Hepatocyte (in vitro differentiated cells): ENCODE measurements at regions not wholly inside any gene's neighbourhood (a gene's known extent, or its start where the extent isn't known, plus 50 kb on each side); places are given as distances from the start of the nearest gene placed in this dataset.
"Not testable (repeated sequence)": the region's sequence is repeated elsewhere in the genome, so short reads cannot be mapped to it uniquely, and the experiment has no call there.

Experiments
- EZH2 ChIP-seq: fragments of 200-600 bp; sonication (generic); IDR thresholded peaks from 2 replicates; pipeline ENCODE4 v1.6.1; 2016; ENCODE audit warnings: antibody characterized with exemption, mild to moderate bottlenecking, borderline replicate concordance
- TF ChIP-seq, protein P1 (sequence below): fragments of 200-600 bp; sonication (generic); IDR thresholded peaks from 2 replicates; pipeline ENCODE4 v1.5.1; 2016; ENCODE audit warnings: antibody characterized with exemption, mild to moderate bottlenecking; ENCODE audit not compliant: poor library complexity

DNA sequence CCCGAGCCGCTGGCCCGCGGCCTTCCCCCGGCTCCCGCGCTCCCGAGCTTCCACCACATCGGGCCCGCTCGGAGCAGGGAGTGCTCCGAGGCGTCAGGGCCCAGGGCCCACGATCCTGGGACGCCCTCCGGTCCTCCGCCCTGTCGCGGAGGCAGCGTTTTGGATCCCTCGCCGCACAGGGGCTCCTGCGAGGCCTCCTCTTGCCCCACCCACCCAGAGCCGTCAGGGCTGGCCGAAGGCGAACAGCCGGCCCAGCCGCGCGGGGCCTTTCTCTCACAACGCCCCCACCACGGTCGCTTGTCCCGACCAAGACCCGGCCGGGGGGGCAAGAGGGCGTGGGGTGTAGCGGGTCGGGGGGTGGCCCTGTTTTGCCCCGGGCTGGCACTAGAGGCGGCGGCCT lies 102.4 kb upstream of the RHOU start:
- TF ChIP-seq, protein P1, sequence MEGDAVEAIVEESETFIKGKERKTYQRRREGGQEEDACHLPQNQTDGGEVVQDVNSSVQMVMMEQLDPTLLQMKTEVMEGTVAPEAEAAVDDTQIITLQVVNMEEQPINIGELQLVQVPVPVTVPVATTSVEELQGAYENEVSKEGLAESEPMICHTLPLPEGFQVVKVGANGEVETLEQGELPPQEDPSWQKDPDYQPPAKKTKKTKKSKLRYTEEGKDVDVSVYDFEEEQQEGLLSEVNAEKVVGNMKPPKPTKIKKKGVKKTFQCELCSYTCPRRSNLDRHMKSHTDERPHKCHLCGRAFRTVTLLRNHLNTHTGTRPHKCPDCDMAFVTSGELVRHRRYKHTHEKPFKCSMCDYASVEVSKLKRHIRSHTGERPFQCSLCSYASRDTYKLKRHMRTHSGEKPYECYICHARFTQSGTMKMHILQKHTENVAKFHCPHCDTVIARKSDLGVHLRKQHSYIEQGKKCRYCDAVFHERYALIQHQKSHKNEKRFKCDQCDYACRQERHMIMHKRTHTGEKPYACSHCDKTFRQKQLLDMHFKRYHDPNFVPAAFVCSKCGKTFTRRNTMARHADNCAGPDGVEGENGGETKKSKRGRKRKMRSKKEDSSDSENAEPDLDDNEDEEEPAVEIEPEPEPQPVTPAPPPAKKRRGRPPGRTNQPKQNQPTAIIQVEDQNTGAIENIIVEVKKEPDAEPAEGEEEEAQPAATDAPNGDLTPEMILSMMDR, result not testable (repeated sequence)
- TF ChIP-seq EZH2, result not testable (repeated sequence)
